Retina (tissue), 1 donor: ENCODE measurements at regions not wholly inside any gene's neighbourhood (a gene's known extent, or its start where the extent isn't known, plus 50 kb on each side); places are given as distances from the start of the nearest gene placed in this dataset.
A peak's percentile ranks its signal among the peaks of the same experiment; 100 is the strongest.

Source experiments
- DNase-seq: peaks from one replicate; pipeline ENCODE4 v3.0.0-alpha.2; 2016

DNA sequence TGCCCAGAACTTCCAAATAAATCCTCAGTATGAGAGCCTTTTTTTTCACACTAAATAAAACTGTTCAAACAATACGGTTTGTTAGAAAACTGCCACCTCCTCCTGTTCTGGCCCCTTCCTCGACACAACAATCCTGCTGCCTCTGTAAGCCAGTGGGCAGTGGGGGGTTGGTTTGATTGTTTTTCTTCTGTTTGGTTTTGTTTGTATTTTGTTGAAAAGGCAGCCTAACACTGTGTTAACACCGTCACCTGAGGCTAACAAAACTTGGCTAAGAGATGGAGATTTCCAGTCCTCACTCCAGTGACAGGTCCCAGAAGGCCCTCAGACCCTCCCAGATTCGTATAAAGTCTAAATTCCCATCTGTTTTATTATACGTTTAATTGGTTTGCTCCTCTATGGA lies 402.1 kb downstream of the ZNF521 start:
- DNase-seq, result no peak

DNA sequence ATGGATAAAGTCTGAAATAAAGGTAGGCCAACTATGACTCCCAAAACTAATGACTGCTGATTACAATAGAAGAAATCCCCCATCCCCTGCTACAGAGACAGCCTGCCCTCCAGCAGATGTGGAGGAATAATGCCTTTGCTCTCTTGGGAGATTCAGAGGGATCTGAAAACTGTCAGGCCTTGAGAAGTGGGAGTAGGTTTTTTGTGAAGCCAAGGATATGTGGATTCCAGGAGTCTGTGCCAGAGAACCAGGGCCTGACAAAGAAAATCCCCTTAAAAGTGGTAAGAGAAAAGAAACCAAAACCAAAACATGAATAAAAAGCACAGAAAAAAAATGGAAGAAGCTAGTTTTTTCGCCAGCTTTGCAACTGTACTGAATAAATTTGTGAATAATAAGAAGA lies 397.6 kb downstream of the ZNF521 start:
- no peak for DNase-seq

DNA sequence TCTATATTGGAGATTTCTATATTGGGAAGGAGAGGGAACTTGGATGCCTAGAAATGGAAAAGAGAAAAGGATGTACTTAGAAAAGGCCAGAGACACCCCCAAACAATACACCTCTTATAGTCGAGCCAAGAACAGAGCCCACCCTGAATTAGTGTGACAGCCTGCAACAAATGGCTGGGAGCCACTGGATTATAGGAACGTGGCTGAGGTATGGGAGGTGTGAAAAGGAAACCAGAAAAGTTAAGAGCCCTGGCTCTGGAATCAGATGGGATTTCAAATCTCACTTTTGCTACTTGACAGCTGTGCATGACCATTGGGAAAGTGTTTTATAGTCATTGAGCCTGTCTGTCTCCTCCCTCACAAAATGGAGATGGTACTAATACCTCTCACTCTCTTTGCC lies 394.0 kb downstream of the ZNF521 start:
- no peak for DNase-seq

DNA sequence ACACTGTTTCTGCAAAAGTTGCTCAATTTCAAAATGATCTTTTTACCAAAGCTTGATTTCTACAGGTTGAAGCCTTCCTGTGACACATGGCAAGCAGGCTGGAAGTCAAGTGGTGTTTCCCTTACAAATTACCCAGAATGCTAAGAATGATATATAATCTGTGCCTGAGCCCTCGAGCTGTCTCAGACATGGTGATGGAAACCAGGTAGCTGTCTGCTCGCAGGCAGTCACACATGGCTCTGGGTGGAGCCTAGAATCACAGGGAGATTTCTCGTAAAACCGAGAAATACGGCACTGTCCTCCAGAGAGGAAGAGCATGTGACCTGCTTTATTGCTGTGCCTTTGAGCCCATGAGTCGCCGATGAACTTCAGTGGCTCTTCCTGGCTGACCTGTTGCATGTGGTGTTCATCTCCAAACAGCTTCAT lies 392.9 kb downstream of the ZNF521 start:
- DNase-seq, result no peak

DNA sequence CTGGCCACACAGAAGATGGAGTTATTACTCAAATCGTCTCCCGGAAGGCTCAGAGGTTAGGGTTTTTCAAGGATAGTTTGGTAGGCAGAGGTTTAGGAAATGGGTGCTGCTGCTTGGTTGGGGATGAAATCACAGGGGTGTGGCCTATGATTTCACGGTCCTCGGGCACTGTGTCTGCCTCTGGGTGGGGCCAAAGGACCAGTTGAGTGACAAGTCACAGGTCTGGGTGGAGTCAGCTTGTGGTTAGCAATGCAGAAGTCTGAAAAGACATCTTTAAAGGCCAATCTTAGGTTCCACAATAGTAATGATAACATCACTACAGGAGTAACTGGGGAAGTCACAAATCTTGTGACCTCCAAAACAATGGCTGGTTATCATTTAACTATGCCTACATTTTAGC lies 387.8 kb downstream of the ZNF521 start:
- DNase-seq, result no peak

DNA sequence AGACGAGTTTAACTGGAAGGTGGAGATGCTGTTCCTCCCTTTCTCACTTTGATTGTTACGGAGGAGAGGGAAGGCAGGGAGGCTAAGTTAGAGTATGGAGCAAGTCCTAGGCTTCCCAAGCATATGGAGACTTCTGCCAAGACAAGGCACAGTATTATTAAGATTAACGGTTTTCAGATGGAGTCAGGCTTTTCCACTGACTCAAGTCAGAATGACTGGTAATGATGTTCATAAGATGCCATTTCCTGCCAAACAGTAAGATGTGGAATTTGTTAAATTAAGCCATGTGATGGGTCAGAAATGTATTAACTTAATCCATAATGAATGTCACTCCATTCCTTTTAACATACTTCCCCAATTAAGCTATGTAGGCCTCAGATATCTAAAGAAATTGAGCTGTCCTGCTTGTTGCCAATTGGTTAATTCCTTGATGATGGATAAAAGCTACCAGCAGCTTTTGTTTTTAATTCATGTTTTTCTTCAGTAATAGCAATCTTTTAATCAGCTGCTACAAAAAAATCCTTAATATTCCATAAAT lies 383.7 kb downstream of the ZNF521 start:
- no peak for DNase-seq

DNA sequence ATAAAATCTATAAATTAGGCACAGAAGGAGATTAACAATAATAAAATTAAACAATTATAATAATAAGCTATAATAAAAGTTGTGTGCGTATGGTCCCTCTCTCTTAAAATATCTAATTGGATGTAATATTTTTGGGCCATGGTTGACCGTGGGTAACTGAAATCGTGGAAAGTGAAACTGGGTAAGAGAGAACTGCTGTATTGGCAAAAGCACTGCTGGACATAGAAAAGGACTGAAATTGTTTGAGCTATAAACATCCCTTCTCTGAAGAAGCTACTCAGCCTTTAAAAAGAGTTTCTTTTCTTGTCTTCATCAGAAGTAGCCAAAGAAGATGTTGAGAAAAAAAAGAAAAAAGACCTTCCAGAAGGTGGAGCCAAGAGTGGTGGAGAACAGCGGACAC lies 379.4 kb downstream of the ZNF521 start:
- DNase-seq, result no peak

DNA sequence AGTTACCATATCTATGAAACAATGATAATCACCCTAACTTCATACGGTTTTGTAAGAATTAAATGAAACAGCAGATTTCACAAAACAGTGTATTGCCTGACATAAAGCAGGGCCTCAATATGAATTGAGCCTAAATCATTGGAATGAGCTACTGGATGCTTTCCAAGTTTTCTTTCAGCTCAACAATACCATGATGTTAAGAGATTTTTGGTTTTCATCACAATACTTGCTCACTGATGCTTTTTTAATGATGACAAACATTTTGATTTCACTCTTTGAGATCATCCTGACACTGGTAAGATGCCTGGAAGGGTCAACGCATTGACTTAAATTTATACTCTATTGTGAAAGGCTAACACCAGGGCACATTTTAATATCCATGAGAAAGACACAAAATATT lies 377.5 kb downstream of the ZNF521 start:
- DNase-seq, result no peak

DNA sequence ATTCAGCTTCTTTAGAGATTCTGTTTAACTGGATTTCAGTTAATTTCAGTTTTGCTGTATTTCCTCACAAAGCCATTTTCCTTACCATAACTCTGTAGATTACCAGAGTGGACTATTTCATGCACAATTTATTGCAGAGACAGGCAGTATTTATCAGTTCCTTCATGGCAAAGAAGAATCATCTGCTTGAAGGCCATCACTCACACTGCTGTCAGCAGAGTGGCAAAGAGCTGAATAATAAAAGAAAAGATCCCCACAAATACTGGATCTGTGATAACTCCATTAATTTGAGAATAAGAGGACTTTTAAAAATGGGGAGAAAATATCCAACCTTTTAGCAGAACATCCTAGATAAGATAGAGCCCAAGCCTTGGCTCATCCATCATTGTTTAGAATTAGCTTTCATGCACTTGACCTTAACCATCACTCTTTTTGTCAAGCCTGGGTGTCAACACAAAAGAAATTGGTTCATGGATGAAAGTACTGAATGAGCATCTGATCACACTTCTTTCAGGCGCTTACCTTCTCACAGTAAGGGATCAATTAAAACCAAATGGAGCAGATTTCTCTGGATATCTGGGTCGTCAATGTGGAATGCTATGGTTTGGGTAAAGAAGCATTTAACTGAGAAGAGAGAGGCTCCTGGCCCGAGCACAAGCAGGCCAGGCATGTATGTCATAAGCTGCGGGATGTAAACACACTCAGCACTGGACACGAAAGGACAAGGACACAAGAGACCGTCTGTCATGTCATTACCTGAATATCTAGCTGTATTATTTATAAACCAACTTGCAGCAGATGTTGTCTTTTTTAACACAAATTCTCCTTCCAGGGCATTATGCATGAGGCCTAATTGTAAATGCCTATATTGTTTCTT lies 376.2 kb downstream of the ZNF521 start:
- DNase-seq, result peak; percentile 40

DNA sequence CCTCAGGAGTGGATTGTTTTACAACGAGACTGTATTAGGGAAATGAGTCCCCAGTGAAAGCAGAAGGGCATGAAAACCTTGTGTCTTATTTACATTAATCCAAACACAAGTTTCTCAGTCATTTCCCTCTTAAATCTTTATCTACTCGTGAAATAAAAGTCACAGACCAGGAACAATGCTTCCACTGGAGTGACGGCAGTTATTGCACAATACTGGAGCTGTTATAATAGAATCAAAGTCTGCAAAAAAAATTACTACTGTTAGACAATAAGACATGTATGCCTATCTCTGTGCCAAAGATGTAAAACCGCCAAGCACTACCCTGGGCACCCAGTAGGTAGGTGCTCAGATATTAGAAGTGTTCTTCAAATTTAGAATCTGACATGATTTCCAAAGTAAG lies 375.5 kb downstream of the ZNF521 start:
- no peak for DNase-seq

DNA sequence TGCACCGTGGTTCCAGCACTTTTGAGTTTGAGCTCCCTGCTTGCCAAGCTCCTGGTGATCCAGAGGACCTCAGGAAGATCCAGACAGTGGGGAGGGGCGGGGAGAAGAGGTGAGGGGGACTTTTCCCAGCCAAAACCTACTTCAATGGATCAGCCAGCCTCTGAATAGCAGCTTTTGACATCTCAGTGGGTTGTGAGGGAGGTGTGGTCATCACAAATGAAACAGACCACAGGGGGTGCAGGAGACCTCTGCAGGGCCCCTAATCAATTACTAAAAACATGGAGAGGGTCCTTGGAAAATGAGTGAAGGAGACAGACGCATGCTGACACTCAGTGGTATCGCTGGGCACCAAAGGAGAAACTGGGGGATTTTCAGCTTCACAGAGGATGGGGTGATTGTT lies 372.7 kb downstream of the ZNF521 start:
- peak; percentile 9 for DNase-seq

DNA sequence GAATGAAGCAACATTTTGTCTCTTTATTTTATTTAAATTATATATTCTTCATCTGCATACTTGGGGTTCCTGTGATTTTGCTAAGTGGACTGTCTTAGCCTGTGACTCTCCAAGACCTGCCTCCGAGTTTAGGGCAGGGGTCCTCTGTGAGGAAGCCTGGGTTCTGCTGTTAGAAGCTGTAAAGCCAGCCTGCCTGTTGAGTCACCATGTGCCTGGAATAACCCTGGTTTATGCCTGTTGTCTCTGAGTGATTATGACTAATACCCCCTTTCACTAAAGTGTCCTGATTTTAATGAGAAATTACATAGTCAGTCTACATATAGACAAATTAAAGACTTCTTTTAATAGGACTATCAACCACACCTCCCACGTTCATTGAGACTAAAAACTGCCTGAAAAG lies 369.1 kb downstream of the ZNF521 start:
- no peak for DNase-seq

DNA sequence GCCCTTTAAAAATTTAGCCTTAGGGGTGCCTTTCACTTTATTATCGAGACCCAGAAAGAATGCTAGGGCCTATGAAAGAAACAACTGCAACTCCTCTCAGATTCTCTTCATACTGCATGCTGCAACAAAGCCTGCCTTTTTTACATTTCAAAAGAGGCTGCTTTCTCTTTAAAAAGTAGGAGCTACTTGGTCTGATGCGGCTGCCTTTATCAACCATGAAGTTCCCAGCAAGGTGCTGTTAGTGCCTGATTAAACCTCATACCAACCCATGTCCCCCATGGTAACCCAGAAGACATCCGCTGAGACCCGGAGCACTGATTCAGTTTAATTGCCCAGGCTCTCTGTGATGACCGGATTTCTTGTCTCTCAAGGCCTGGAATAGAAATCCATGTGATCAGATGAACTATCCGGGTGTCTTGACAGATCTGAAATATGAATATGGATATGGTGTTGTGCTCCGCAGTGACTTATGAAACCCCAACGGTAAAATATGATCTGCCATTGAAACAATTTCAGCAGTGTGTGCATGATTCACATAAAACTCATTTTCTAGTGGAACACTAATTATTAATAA lies 368.3 kb downstream of the ZNF521 start:
- DNase-seq, result no peak

DNA sequence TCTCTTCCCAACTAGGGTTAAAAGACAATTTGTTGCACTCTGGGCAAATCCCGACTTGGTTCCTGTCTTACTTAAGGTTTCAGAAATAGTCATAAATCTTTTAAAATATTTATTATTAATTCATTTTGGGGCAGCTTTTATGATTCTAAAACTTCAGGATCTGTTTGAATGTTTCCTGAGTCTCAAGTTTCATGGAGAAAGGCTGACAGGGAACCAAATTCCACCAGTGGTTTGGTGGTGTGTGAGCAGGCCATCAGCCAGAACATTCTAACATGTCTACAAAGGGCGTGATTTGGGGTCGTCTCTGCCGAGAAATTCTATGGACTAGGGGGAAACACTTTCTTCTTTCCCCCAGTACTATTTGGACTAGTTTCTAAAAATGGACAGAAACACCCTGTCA lies 366.4 kb downstream of the ZNF521 start:
- no peak for DNase-seq

DNA sequence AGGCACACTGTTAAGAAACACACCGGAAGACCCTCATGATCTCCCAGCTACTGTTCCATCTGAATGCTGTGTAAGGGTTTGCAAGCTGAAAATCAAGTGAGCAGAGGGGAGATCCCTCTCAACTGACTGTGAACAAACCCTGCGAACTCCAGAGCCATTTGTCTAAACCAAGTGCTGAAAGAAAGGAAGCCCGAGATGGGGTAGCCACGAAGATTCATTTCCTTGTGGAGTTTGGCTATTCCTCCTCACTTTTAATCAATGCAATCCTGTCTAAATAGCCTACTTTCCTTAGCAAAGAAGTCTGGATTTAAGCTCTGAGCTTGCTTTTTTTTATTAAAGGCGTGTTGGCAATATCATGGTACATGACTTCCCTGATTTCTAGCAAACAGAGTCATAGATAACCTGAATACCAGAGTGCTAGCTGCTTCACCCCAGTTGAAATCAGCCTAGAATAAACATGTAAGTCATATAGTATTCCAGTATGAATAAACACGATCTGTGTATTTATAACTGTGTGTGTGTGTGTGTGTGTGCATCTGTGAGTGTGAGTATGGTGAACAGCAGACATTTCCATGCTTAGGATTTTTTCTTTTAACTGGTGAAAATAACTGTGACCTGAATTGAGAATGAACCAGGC lies 365.2 kb downstream of the ZNF521 start:
- DNase-seq, result no peak

DNA sequence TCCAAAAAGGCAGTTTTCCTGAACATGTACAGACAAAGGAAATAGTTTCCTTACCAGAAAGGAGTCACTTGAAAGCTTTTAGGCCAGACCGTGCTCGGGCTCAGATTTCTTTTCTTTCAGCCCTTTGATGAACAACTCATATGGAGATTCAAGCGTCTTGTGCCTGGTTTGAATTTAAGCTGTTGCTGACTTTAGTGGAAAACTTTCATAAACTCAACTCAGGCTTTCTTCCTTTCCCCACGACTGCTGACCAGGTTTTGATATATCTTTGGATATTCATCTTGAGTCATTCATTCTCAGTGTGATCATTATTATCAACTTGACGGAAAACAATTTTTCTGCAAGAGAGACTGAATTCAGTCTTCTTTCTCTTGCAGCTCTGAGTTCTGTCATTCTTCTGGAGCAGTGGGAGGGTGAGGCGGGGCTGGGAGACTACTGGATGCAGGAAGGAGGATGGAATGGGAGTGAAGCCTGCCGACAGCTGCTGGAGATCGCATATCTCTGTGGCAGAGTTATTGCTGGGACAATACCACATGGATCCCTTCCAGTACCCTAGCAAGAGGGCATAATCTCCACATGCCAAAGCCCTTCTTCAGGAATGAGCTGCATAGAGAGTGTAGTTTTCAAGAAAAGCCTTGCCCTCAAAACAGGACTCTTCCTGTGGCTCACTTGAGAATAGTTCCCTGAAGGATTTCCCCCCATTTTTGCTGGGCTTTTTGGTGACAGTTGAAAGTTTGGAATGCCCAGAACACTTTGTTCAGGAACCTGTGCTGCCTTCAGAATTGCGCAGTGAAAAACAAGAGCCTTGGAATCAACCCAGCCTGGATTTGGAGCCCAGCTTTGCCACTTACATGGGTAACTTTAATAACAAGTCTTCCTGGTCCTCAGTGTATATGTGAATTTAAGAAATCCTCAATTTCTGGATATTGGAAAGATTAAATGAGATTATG lies 364.4 kb downstream of the ZNF521 start:
- DNase-seq, result peak; percentile 20

DNA sequence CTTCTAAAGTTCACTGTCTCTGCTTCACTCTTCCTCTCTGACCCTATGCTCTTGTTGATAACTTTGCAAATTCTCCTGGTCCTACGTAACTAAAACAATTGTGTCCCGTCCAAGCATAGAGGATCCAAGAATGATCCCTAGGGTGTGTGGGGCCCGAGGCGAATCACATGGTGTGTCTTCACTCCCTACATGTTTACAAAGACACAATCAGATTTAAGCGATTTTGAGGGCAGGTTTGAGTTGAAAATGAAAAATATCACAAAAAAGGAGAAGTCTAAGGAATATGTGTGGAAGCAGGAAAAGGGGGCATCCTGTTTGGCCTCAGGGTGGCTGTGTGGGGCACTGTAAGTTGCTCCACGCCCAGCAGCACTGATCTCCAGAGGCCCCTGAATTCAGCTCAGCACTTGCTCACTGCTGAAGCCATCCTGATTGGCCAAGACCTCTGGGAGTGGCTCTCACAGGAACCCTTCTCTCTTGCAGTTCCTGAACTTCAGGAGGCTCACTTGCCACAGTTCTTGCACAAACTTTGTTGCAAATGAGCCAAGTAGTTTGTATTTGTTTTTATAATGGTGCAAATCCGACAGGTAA lies 363.6 kb downstream of the ZNF521 start:
- no peak for DNase-seq

DNA sequence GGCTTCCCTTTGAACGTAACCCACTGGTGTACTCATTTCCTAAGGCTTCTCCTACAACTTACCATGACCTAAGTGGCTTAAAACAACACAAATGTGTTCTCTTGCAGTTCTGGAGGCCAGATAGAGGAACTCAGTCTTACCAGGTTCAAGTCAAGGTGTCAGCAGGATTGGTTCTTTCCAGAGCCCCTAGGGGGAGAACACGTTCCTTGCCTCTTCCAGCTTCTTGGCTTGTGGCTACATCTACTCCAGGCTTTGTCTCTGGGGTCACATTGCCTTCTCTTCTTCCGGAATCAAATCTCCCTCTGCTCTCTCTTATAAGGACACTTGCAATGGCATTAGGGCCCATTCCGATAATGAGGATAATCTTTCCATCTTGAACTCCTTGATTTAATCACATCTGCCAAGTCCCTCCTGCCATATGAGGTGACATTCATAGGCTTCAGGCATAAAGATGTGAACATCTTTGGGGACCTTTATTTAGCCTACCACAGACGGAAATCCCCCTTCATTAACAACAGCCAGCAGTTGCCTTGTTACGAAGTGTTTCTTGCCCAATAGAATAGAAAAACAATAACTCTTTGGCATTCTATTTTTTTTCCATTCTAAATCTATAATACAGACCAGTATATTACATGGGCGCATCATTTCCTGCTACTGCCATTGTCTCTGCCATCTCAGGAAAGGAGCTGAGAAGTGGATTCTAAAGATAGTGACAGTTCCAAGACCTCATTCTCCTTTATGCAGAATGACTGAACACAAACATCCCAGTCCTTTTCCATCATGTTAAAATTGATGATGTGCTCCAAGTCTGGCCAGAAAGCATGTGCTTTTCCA lies 362.0 kb downstream of the ZNF521 start:
- no peak for DNase-seq

DNA sequence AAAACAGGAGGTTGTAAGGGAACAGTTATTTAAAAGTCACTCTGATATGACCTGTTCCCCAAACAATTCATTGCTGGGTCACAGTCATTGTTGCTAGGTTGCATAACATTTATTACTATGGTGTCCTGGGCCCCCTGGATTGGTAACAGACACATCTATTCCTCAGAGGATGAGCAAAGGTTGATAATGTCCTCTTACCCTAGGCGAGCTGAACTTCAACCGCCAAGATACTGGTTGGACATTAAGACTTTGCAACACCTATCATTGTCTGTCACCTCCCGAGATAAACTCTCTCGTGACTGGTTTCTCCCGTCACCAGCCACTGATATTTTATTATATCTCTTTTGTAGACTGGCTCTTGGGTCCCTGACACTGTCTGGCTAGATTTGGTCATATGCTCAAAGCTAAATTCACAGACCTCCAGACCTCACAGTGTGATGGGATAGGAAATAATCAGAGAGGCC lies 361.3 kb downstream of the ZNF521 start:
- DNase-seq, result no peak

DNA sequence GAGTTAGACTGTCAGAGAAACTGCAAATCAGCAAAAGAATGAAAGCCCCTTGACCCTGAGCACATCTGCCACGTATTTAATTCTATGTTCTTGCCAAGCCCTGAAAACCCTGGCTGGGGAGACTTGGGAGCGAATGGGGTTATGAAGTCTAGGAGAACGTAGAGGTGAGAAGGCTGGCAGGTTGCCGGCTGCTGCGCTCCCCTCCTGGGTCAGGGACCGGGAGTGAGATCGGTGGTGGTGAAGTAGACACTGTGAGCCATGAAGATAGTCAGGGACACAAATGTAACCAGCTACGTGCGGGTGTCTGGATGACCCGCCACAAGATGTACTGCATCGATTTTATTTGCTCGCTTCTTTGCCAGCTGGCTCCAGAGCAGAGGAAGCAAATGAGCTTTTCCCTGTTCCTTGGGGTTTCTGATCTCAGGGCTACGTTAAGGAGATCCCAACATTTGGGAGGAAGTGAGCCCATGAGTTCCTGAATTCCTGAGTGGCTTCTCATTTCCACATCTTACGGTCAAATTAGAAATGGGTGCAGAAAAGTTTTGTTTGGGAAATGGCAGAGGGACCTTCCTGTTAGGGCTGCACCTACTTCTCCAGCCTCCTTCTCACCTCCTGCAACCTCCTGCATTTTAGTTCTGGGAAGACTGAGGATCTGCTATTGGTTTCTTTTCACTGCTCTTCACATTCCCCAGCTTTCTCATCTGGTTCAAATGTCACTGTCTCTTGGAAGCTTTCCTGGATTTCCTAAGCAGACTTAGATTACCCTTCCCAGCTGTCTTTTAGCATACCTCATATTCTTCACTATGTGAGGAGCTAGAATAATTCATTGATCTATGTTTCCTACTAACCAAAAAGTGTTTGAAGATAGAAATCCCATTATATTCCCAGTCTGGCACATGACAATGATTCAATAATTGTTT lies 360.6 kb downstream of the ZNF521 start:
- DNase-seq, result no peak
